Heart left ventricle (tissue), 16 donors: ENCODE measurements at regions not wholly inside any gene's neighbourhood (a gene's known extent, or its start where the extent isn't known, plus 50 kb on each side); places are given as distances from the start of the nearest gene placed in this dataset.

Source experiments
- ATAC-seq, 4 donors: fragments of 200-7000 bp; cut with Tn5 transposase; one replicate each; pipeline ENCODE4 v1.9.1; 2020 to 2022; ENCODE audit warnings: moderate library complexity in 4 of 4, mild to moderate bottlenecking in 3 of 4, moderate number of reproducible peaks in 1 of 4
- DNase-seq, 5 donors: peaks; one replicate each; pipeline ENCODE4 v3.0.0-alpha.2; 2020
- H3K27ac ChIP-seq, 12 donors: fragments of 200-600 bp; sonication (generic) in 4 of 12; one replicate each; pipeline versions ENCODE4 v1.5.0 to v1.8.0; 2016 to 2022; ENCODE audit warnings: mild to moderate bottlenecking in 2 of 12
- H3K27me3 ChIP-seq, 9 donors: fragments of 200-600 bp; sonication (generic) in 2 of 9; one replicate each; pipeline versions ENCODE4 v1.5.1 to v1.8.0; 2016 to 2022; ENCODE audit warnings: mild to moderate bottlenecking in 3 of 9
- H3K36me3 ChIP-seq, 9 donors: fragments of 200-600 bp; sonication (generic) in 2 of 9; one replicate each; pipeline versions ENCODE4 v1.5.0 to v1.8.0; 2018 to 2022; ENCODE audit warnings: mild to moderate bottlenecking in 2 of 9
- H3K4me1 ChIP-seq, 12 donors: fragments of 200-600 bp; sonication (generic) in 4 of 12; one replicate each; pipeline versions ENCODE4 v1.5.0 to v1.8.0; 2016 to 2022; ENCODE audit warnings: mild to moderate bottlenecking in 3 of 12
- H3K4me3 ChIP-seq, 12 donors: fragments of 200-600 bp; sonication (generic) in 4 of 12; one replicate each; pipeline versions ENCODE4 v1.5.0 to v1.8.0; 2017 to 2022; ENCODE audit warnings: mild to moderate bottlenecking in 9 of 12, moderate library complexity in 4 of 12
- H3K9me3 ChIP-seq, 12 donors: fragments of 200-600 bp; sonication (generic) in 4 of 12; one replicate each; pipeline versions ENCODE4 v1.5.0 to v1.8.0; 2016 to 2022; ENCODE audit warnings: mild to moderate bottlenecking in 1 of 12
- POLR2A ChIP-seq, 2 donors: fragments of 450-650 bp; IDR thresholded peaks; one replicate each; pipeline ENCODE4 v1.6.1; 2017; ENCODE audit warnings: antibody characterized with exemption in 2 of 2, mild to moderate bottlenecking in 2 of 2, moderate library complexity in 2 of 2
- WGBS, 4 donors: extraction: QIAGEN DNeasy Blood & Tissue Kit in 2 of 4; methylation state at CpG; one replicate each; pipeline versions ENCODE4 v1.1.5 to v1.1.7; 2013 to 2018; 5-methylcytosine and 5-hydroxymethylcytosine counted together
- intact Hi-C, 10 donors: fragments of 100-400 bp; cut with DNase I; formaldehyde crosslinking; loops; one replicate each; pipeline versions ENCODE4 v1.11.1 to v1.14.2; 2022
- TF ChIP-seq, protein P1 (sequence below), 12 donors: fragments of 200-600 bp; sonication (generic) in 4 of 12; IDR thresholded peaks; one replicate each; pipeline versions ENCODE4 v1.5.0 to v1.8.0; 2018 to 2022; ENCODE audit warnings: antibody characterized with exemption in 12 of 12, mild to moderate bottlenecking in 5 of 12
- donor health status: ischemic (EF 13 %, LVEDD 7.1; RV severe dilation, severe dysfunction).
- donor health status: healthy with polysubstance abuse.
- donor health status: DM: no; HTN: yes; CAD: no.
- donor health status: DM: no; HTN: no; CAD: no.
- donor health status: ischemic (EF 25% LVEDD 6.9; RV normal size, moderate dysfunction).
- donor health status: ischemic (EF 25% LVEDD 5.7; RV mildly dilated, moderate dysfunction).
- donor health status: healthy.
- donor health status: DM: yes; HTN: yes; CAD: no.
- donor health status: ischemic (EF 35%, LVEDD 5.7; RV mildly dilated, moderate dysfunction).
- donor health status: nonischemic (EF 11% LVEDD 7.7; RV severe dilation, severe dysfunction).
- donor health status: DM: yes; HTN: yes; CAD: no.
- donor health status: PGD.
- donor health status: ischemic (EF 29% LVEDD 5.4; RV normal size, mild dysfunction).
- donor health status: nonischemic (EF 23%, LVEDD 6.1; RV moderate dilation, normal function).

DNA sequence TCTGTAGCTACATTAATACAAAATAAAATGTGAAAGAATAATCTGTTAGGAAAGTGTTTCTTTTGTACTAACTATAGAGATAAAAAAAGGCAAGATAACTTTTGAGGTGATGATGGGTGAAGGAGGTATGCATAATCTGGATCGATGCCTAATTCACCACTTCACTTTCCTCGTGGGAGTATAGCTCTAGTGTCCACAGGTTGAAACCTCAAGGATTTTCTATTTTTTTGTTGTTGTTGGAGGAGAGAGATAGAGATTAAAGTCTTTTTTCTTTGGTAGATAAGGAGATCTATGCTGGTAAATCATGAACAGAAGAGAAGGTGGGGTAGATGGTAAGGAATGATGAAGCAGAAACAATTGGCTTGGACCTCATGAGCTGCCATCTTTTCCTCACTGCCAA lies 635.3 kb upstream of the ZEB2 start:
- intact Hi-C loops, result no loop called here
- DNase-seq (no peak), ATAC-seq (no peak)
- Histone ChIP-seq H3K36me3 (no peaks in the 10 kb centered on the region), H3K27ac (no peak overlapping the region), H3K9me3 (peaks cover 0 to 24% (median 3%) of the 10 kb centered on the region in 12 donors), H3K4me3 (no peak overlapping the region), H3K4me1 (peaks cover 0 to 23% (median 2%) of the 10 kb centered on the region in 12 donors), H3K27me3 (no peaks in the 10 kb centered on the region)
- TF ChIP-seq, protein P1, sequence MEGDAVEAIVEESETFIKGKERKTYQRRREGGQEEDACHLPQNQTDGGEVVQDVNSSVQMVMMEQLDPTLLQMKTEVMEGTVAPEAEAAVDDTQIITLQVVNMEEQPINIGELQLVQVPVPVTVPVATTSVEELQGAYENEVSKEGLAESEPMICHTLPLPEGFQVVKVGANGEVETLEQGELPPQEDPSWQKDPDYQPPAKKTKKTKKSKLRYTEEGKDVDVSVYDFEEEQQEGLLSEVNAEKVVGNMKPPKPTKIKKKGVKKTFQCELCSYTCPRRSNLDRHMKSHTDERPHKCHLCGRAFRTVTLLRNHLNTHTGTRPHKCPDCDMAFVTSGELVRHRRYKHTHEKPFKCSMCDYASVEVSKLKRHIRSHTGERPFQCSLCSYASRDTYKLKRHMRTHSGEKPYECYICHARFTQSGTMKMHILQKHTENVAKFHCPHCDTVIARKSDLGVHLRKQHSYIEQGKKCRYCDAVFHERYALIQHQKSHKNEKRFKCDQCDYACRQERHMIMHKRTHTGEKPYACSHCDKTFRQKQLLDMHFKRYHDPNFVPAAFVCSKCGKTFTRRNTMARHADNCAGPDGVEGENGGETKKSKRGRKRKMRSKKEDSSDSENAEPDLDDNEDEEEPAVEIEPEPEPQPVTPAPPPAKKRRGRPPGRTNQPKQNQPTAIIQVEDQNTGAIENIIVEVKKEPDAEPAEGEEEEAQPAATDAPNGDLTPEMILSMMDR (IDR thresholded peaks at IDR 0.05), result no peak
- no peak for TF ChIP-seq POLR2A (IDR thresholded peaks at IDR 0.05)
- 35 to 57% (median 47%) methylated on average over 2 of the region's 2 CpGs for whole genome bisulfite sequencing, 4 donors

GRCh38 chr2:145154731-145155130 lies 634.8 kb upstream of the ZEB2 start:
- TF ChIP-seq, protein P1 (IDR thresholded peaks at IDR 0.05), result no peak
- TF ChIP-seq POLR2A (IDR thresholded peaks at IDR 0.05), result no peak
- H3K27ac ChIP-seq, result no peak overlapping the region
- no peak overlapping the region for H3K4me3 ChIP-seq
- ATAC-seq (no peak), DNase-seq (no peak)
- no peaks in the 10 kb centered on the region for H3K27me3 ChIP-seq
- WGBS, 4 donors, result 62 to 74% (median 68%) methylated on average over 2 of the region's 2 CpGs
- H3K9me3 ChIP-seq, result peaks cover 0 to 24% (median 3%) of the 10 kb centered on the region in 12 donors
- H3K4me1 ChIP-seq, result peaks cover 0 to 23% (median 2%) of the 10 kb centered on the region in 12 donors
- H3K36me3 ChIP-seq, result no peaks in the 10 kb centered on the region
- intact Hi-C loops, result no loop called here

DNA sequence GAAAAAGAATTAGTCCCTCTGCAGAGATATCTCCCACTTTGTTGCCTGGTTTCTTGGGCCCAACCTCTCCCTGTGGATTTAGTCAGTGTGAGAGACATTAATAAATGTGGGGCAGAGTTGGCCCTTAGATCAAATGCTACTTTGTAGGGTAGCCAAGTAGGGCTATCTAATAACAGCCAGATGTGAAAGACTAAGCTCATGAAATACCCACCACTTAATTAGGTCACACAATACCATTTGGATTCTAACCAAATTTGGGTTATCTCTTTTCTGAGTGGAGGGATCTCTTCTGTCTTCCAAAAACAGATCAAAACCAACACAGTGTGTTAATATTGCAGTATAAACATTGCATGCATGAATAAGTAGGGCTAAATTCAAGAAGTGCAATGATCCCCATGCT lies 626.8 kb upstream of the ZEB2 start:
- no peaks in the 10 kb centered on the region for H3K27me3 ChIP-seq
- H3K36me3 ChIP-seq, result no peaks in the 10 kb centered on the region
- ATAC-seq (no peak), DNase-seq (no peak)
- no peaks in the 10 kb centered on the region for H3K4me1 ChIP-seq
- TF ChIP-seq, protein P1 (IDR thresholded peaks at IDR 0.05), result no peak
- TF ChIP-seq POLR2A (IDR thresholded peaks at IDR 0.05), result no peak
- no peak overlapping the region for H3K4me3 ChIP-seq
- intact Hi-C loops, result no loop called here
- peaks cover 0 to 23% (median 2%) of the 10 kb centered on the region in 12 donors for H3K9me3 ChIP-seq
- H3K27ac ChIP-seq, result no peak overlapping the region

- TF ChIP-seq, protein P1 (IDR thresholded peaks at IDR 0.05), result no peak
- no peak for TF ChIP-seq POLR2A (IDR thresholded peaks at IDR 0.05)
- ATAC-seq, result no peak
- 93 to 98% (median 95%) methylated on average over 3 of the region's 3 CpGs for WGBS, 4 donors
- Histone ChIP-seq H3K4me1 (no peaks in the 10 kb centered on the region), H3K4me3 (no peak overlapping the region), H3K9me3 (peaks cover 0 to 20% (median 2%) of the 10 kb centered on the region in 12 donors), H3K27me3 (no peaks in the 10 kb centered on the region), H3K27ac (no peak overlapping the region), H3K36me3 (no peaks in the 10 kb centered on the region)
- intact Hi-C loops, result no loop called here
- DNase-seq, result no peak
These were observed 624.3 kb upstream of the ZEB2 start for GRCh38 chr2:145144131-145144728.
